ENCODE measurements at regions not wholly inside any gene's neighbourhood (a gene's known extent, or its start where the extent isn't known, plus 50 kb on each side); places are given as distances from the start of the nearest gene placed in this dataset.
"Not testable (repeated sequence)": the region's sequence is repeated elsewhere in the genome, so short reads cannot be mapped to it uniquely, and the experiment has no call there.

DNA sequence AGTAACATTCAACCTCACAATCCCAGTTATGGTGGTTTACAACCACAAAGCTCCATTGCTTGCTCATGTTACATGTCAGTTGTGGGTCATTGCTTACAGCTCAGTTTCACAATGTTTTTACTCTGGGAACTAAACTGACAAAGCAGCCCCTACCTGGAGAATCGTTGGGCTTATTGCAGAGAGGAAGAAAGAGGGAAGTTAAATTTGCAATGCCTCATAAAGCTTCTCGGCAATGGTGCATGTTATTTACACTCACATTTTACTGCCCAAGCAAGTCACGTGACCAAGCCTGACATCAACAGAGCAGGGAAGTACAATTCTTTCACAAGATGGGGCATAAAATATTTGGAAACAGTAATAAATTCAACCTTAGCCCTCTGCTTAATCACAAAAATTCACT is 441.6 kb downstream of the TDRD3 start:
- ATAC-seq (no peak), DNase-seq (no peak)
- intact Hi-C loops (cut with DNase I): no loop called here
- Histone ChIP-seq H3K4me3 (no peak overlapping the region), H3K27ac (no peak overlapping the region), H3K36me3 (no peaks in the 10 kb centered on the region), H3K4me1 (no peaks in the 10 kb centered on the region), H3K9me3 (no peaks in the 10 kb centered on the region), H3K27me3 (ENCODE audit: low read depth) (no peaks in the 10 kb centered on the region)
- TF ChIP-seq, protein P1, sequence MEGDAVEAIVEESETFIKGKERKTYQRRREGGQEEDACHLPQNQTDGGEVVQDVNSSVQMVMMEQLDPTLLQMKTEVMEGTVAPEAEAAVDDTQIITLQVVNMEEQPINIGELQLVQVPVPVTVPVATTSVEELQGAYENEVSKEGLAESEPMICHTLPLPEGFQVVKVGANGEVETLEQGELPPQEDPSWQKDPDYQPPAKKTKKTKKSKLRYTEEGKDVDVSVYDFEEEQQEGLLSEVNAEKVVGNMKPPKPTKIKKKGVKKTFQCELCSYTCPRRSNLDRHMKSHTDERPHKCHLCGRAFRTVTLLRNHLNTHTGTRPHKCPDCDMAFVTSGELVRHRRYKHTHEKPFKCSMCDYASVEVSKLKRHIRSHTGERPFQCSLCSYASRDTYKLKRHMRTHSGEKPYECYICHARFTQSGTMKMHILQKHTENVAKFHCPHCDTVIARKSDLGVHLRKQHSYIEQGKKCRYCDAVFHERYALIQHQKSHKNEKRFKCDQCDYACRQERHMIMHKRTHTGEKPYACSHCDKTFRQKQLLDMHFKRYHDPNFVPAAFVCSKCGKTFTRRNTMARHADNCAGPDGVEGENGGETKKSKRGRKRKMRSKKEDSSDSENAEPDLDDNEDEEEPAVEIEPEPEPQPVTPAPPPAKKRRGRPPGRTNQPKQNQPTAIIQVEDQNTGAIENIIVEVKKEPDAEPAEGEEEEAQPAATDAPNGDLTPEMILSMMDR (IDR thresholded peaks at IDR 0.05): no peak

DNA sequence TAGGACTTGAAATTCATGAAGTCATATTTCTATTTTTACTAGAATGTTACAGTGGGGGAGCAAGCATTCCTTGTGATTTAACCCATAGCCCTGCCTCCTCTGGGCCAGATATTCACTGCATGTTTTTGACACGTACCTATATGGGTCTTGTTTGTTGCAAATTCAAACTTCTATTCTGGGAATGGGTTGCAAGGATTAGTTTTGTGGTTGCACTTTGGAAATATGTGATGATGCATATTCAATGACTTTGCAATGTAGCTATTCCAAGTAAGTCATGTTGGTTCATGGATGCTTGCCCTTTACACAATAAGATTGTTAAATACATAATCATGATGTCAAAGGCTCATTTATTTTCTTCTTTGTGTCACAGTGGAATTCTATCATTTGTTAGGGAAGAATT is 440.8 kb downstream of the TDRD3 start:
- Histone ChIP-seq H3K9me3 (no peaks in the 10 kb centered on the region), H3K27me3 (ENCODE audit: low read depth) (no peaks in the 10 kb centered on the region), H3K27ac (no peak overlapping the region), H3K4me3 (no peak overlapping the region), H3K4me1 (no peaks in the 10 kb centered on the region), H3K36me3 (no peaks in the 10 kb centered on the region)
- intact Hi-C loops (cut with DNase I): no loop called here
- ATAC-seq (no peak), DNase-seq (no peak)
- TF ChIP-seq, protein P1 (IDR thresholded peaks at IDR 0.05): no peak

DNA sequence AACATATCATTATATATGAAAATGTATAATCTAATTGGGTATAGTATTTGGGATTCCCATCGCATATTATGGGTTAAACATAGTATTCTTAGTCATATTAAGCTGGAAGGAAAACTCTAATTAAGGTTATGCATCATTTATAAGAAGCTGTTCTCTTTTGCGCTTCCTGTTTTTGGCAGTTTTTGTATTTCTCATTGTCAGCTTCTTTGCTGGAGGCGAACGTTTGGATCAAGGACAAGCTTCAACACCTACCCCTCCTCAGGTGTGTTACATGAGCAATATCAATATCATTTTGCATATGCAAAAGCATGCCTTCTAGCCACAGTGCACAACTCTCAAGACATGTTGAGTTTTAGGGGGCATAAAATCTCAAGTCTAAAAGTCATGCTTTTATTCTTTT is 439.8 kb downstream of the TDRD3 start:
- no peak overlapping the region for H3K4me3 ChIP-seq
- H3K9me3 ChIP-seq: no peaks in the 10 kb centered on the region
- DNase-seq (no peak), ATAC-seq (no peak)
- H3K27ac ChIP-seq: no peak overlapping the region
- no peaks in the 10 kb centered on the region for H3K27me3 ChIP-seq (ENCODE audit: low read depth)
- TF ChIP-seq, protein P1 (IDR thresholded peaks at IDR 0.05): no peak
- H3K36me3 ChIP-seq: no peaks in the 10 kb centered on the region
- no peaks in the 10 kb centered on the region for H3K4me1 ChIP-seq
- intact Hi-C loops (cut with DNase I): no loop called here

DNA sequence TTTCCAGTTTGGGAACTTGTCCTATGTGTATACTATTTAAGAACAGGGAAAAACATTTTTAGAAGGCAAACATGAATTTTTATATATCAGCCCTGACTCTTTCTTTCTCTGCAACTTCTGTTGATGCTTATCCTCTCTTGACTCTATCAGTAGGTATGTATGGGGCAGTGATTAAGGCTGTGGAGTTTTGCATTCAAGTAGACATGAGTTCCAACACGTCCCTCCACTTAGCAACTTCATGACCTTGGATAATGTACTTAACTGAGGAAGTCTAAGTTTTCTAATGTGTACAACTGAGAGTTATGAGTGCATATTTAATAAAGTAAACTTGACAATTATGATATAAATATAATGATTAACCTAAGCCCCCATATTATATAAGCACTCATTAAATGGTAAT is 414.6 kb downstream of the TDRD3 start:
- TF ChIP-seq, protein P1 (IDR thresholded peaks at IDR 0.05): no peak
- ATAC-seq: no peak

DNA sequence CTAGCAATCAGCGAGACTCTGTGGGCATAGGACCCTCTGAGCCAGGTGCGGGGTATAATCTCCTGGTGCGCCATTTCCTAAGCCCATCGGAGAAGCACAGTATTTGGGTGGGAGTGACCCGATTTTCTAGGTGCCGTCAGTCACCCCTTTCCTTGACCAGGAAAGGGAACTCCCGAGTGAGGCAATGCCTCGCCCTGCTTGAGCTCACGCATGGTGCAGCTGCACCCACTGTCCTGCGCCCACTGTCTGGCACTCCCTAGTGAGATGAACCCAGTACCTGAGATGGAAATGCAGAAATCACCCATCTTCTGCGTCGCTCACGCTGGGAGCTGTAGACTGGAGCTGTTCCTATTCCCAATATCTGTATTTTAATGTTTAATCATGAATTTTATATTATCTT is 408.6 kb downstream of the TDRD3 start:
- H3K4me3 ChIP-seq; H3K27me3 ChIP-seq (ENCODE audit: low read depth); intact Hi-C loops (cut with DNase I); H3K36me3 ChIP-seq; H3K9me3 ChIP-seq; H3K27ac ChIP-seq; DNase-seq; ATAC-seq; H3K4me1 ChIP-seq: not testable (repeated sequence)

More for the DNA sequence above, 414.6 kb downstream of the TDRD3 start:
- Histone ChIP-seq H3K4me3 (no peak overlapping the region), H3K27me3 (ENCODE audit: low read depth) (no peaks in the 10 kb centered on the region), H3K4me1 (no peaks in the 10 kb centered on the region), H3K27ac (no peak overlapping the region), H3K9me3 (no peaks in the 10 kb centered on the region), H3K36me3 (no peaks in the 10 kb centered on the region)
- intact Hi-C loops (cut with DNase I): no loop called here
- DNase-seq: no peak

DNA sequence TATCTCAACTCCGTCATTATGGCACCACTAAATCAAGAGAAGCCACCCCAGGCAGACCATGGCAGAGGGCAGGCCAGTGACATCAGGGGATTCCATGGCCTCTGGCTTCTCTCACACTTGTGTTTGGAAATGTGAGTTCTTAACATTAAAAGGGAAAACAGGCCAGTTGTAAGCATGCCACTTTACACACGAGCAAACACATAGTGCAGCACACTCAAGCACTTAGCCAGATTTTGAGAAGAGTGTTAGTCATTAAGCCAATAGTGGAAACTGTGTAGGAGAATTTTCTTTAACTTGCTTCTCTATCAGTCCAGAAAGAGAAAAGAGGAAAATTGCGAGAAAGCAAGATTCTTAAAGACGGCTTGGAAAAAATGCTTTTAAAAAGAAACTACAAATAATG is 401.5 kb downstream of the TDRD3 start:
- Histone ChIP-seq H3K4me1 (no peaks in the 10 kb centered on the region), H3K27me3 (ENCODE audit: low read depth) (no peaks in the 10 kb centered on the region), H3K4me3 (no peak overlapping the region), H3K27ac (no peak overlapping the region), H3K36me3 (no peaks in the 10 kb centered on the region), H3K9me3 (no peaks in the 10 kb centered on the region)
- DNase-seq (no peak), ATAC-seq (peak; percentile 48 to 78)
- intact Hi-C loops (cut with DNase I): no loop called here
- TF ChIP-seq, protein P1 (IDR thresholded peaks at IDR 0.05): no peak
